Germinal center (tissue), 1 donor: ENCODE measurements at regions not wholly inside any gene's neighbourhood (a gene's known extent, or its start where the extent isn't known, plus 50 kb on each side); places are given as distances from the start of the nearest gene placed in this dataset.

Source experiments
- DNase-seq: peaks from one replicate; pipeline ENCODE4 v3.0.0; 2012; ENCODE audit warnings: mixed read lengths, low spot score

GRCh38 chr5:125176005-125176390 lies 429.6 kb upstream of the ZNF608 start:
- DNase-seq = no peak

- no peak for DNase-seq
These were observed 430.9 kb upstream of the ZNF608 start for GRCh38 chr5:125177340-125177739.

- DNase-seq = no peak
These were observed 433.2 kb upstream of the ZNF608 start for GRCh38 chr5:125179612-125180011.

- no peak for DNase-seq
These were observed 433.9 kb upstream of the ZNF608 start for GRCh38 chr5:125180231-125180829.

GRCh38 chr5:125181159-125181558 lies 434.7 kb upstream of the ZNF608 start:
- no peak for DNase-seq

- DNase-seq = no peak
These were observed 435.5 kb upstream of the ZNF608 start for GRCh38 chr5:125181955-125182354.

GRCh38 chr5:125185740-125186139 lies 439.3 kb upstream of the ZNF608 start:
- no peak for DNase-seq

GRCh38 chr5:125186911-125187375 lies 440.5 kb upstream of the ZNF608 start:
- no peak for DNase-seq

GRCh38 chr5:125189531-125189941 lies 443.1 kb upstream of the ZNF608 start:
- no peak for DNase-seq

- DNase-seq = no peak
These were observed 444.0 kb upstream of the ZNF608 start for GRCh38 chr5:125190232-125191087.

GRCh38 chr5:125194883-125195282 lies 448.4 kb upstream of the ZNF608 start:
- DNase-seq = no peak

GRCh38 chr5:125196481-125197111 lies 450.2 kb upstream of the ZNF608 start:
- no peak for DNase-seq

- no peak for DNase-seq
These were observed 450.9 kb upstream of the ZNF608 start for GRCh38 chr5:125197321-125197720.

- no peak for DNase-seq
These were observed 452.0 kb upstream of the ZNF608 start for GRCh38 chr5:125198270-125198974.

- DNase-seq = no peak
These were observed 452.9 kb upstream of the ZNF608 start for GRCh38 chr5:125199373-125199772.

GRCh38 chr5:125199968-125200865 lies 453.8 kb upstream of the ZNF608 start:
- DNase-seq = peak; percentile 14

- DNase-seq = no peak
These were observed 454.5 kb upstream of the ZNF608 start for GRCh38 chr5:125200866-125201373.

GRCh38 chr5:125201446-125202052 lies 455.1 kb upstream of the ZNF608 start:
- DNase-seq = no peak

GRCh38 chr5:125202353-125202752 lies 455.9 kb upstream of the ZNF608 start:
- DNase-seq = no peak

GRCh38 chr5:125202871-125203438 lies 456.5 kb upstream of the ZNF608 start:
- DNase-seq = no peak
